B cell (primary cell): ENCODE measurements at regions not wholly inside any gene's neighbourhood (a gene's known extent, or its start where the extent isn't known, plus 50 kb on each side); places are given as distances from the start of the nearest gene placed in this dataset.

Experiments
- ATAC-seq: fragments of 200-7000 bp; cut with Tn5 transposase; one replicate; pipeline ENCODE4 v1.10.0; 2021; ENCODE audit warnings: low read depth, mild to moderate bottlenecking, moderate number of reproducible peaks, moderate library complexity
- CTCF ChIA-PET: fragments of 350-600 bp; sonication (Branson Sonifier 250); formaldehyde crosslinking; loops from one replicate; lab custom pipeline; 2021; ENCODE audit warnings: antibody characterized with exemption, inconsistent platforms; lab: Charles Lee
- POLR2A ChIA-PET: fragments of 350-600 bp; sonication (Branson Sonifier 250); formaldehyde crosslinking; loops from one replicate; lab custom pipeline; 2021; ENCODE audit warnings: antibody characterized with exemption; lab: Charles Lee
- DNase-seq: peaks from one replicate; pipeline ENCODE4 v3.0.0; 2013
- H2AFZ ChIP-seq: 2 replicates; pipeline ENCODE4 v1.6.1; 2012; ENCODE audit warnings: mild to moderate bottlenecking, low read depth, low read length; ENCODE audit not compliant: insufficient read depth, poor library complexity, severe bottlenecking
- H3K27ac ChIP-seq, 2 donors: 1 replicate in 1 of 2; 2 replicates in 1 of 2; pipeline ENCODE4 v1.5.1; 2012 to 2013; ENCODE audit warnings: low read length in 2 of 2, mild to moderate bottlenecking in 2 of 2, moderate library complexity in 1 of 2
- H3K27me3 ChIP-seq, 4 experiments: fragments of 200-600 bp in 1 of 4; sonication (generic) in 1 of 4; replicated peaks in 1 of 4; 1 replicate in 2 of 4; 2 replicates in 2 of 4; pipeline versions ENCODE4 v1.6.1 to v1.7.0; 2013 to 2016; ENCODE audit warnings: low read length in 3 of 4, mild to moderate bottlenecking in 2 of 4, mixed read lengths in 1 of 4, moderate library complexity in 1 of 4; ENCODE audit not compliant: insufficient read depth in 4 of 4, control insufficient read depth in 3 of 4; ENCODE audit errors: control extremely low read depth in 1 of 4
- H3K36me3 ChIP-seq, 2 experiments: replicated peaks in 1 of 2; 1 replicate in 1 of 2; 2 replicates in 1 of 2; pipeline versions ENCODE4 v1.6.1 to v1.7.1; 2013; ENCODE audit warnings: low read length in 1 of 2; ENCODE audit not compliant: insufficient read depth in 2 of 2, control insufficient read depth in 1 of 2; ENCODE audit errors: control extremely low read depth in 1 of 2, extremely low read depth in 1 of 2
- H3K4me1 ChIP-seq, 2 donors: fragments of 200-600 bp in 1 of 2; sonication (generic) in 1 of 2; 1 replicate in 1 of 2; 2 replicates in 1 of 2; pipeline versions ENCODE4 v1.5.1 to v1.6.1; 2013 to 2017; ENCODE audit warnings: low read length in 2 of 2; ENCODE audit not compliant: control insufficient read depth in 2 of 2, insufficient read depth in 2 of 2
- H3K4me2 ChIP-seq: replicated peaks from 2 replicates; pipeline ENCODE3; 2012; ENCODE audit warnings: mild to moderate bottlenecking, low read depth, low read length; ENCODE audit not compliant: poor library complexity, severe bottlenecking
- H3K4me3 ChIP-seq, 5 experiments: fragments of 200-600 bp in 1 of 5; sonication (generic) in 1 of 5; 1 replicate in 3 of 5; 2 replicates in 2 of 5; pipeline versions ENCODE4 v1.5.1 to v1.7.0; 2011 to 2016; ENCODE audit warnings: low read length in 4 of 5, mild to moderate bottlenecking in 4 of 5, low read depth in 2 of 5, control low read depth in 1 of 5, moderate library complexity in 1 of 5; ENCODE audit not compliant: insufficient read depth in 1 of 5; ENCODE audit errors: control extremely low read depth in 1 of 5, extremely low read depth in 1 of 5
- H3K79me2 ChIP-seq: fragments of 200-600 bp; sonication (generic); one replicate; pipeline ENCODE4 v1.6.0; 2016; ENCODE audit warnings: low read length; ENCODE audit not compliant: control insufficient read depth, insufficient read depth
- H3K9ac ChIP-seq: fragments of 200-600 bp; sonication (generic); 2 replicates; pipeline ENCODE4 v1.6.1; 2017; ENCODE audit warnings: mild to moderate bottlenecking, low read length, moderate library complexity
- H3K9me3 ChIP-seq, 3 donors: one replicate each; pipeline versions ENCODE4 v1.6.1 to v1.7.1; 2013; ENCODE audit warnings: low read length in 2 of 3; ENCODE audit not compliant: control insufficient read depth in 2 of 3, insufficient read depth in 1 of 3; ENCODE audit errors: control extremely low read depth in 1 of 3
- H4K20me1 ChIP-seq: 2 replicates; pipeline ENCODE4 v1.6.0; 2012; ENCODE audit warnings: mild to moderate bottlenecking, low read length; ENCODE audit not compliant: insufficient read depth, control insufficient read depth, poor library complexity, severe bottlenecking
- H3K27ac Mint-ChIP-seq: one replicate; pipeline ENCODE4 v1.8.0; 2021; ENCODE audit warnings: mixed read lengths
- H3K27me3 Mint-ChIP-seq: one replicate; pipeline ENCODE4 v1.8.0; 2021; ENCODE audit warnings: mixed read lengths
- H3K4me1 Mint-ChIP-seq: one replicate; pipeline ENCODE4 v1.8.0; 2021; ENCODE audit warnings: mixed read lengths
- H3K4me3 Mint-ChIP-seq: one replicate; pipeline ENCODE4 v1.8.0; 2021; ENCODE audit warnings: mixed read lengths
- H3K9me3 Mint-ChIP-seq: one replicate; pipeline ENCODE4 v1.8.0; 2022; ENCODE audit warnings: mixed read lengths; ENCODE audit not compliant: insufficient read depth
- CTCF ChIP-seq: fragments of 200-600 bp; IDR thresholded peaks from one replicate; pipeline ENCODE4 v1.8.0; 2022; ENCODE audit warnings: antibody characterized with exemption, mild to moderate bottlenecking
- EZH2 ChIP-seq: IDR thresholded peaks from 2 replicates; pipeline ENCODE4 v1.6.1; 2012; ENCODE audit warnings: borderline replicate concordance, low read depth, mild to moderate bottlenecking, moderate library complexity, low read length; ENCODE audit not compliant: insufficient read depth, poor library complexity, severe bottlenecking
- WGBS: methylation state at CpG from one replicate; pipeline ENCODE4 v1.1.5; 2013; ENCODE audit warnings: missing lambda C conversion rate; ENCODE audit not compliant: insufficient coverage; 5-methylcytosine and 5-hydroxymethylcytosine counted together
- intact Hi-C: fragments of 100-400 bp; cut with micrococcal nuclease; formaldehyde crosslinking; loops from one replicate; pipeline ENCODE4 v1.10.0; 2022

GRCh38 chr5:2201011-2201410 lies 318.3 kb upstream of the IRX4 start:
- TF ChIP-seq EZH2 (no peak), CTCF (no peak)
- Mint-ChIP-seq H3K27ac (no peak overlapping the region), H3K4me1 (no peaks in the 10 kb centered on the region), H3K27me3 (peaks cover 7% of the 10 kb centered on the region), H3K9me3 (no peaks in the 10 kb centered on the region), H3K4me3 (no peak overlapping the region)
- Histone ChIP-seq H3K36me3 (no peaks in the 10 kb centered on the region), H3K4me2 (no peak overlapping the region), H3K9ac (no peak overlapping the region), H4K20me1 (no peaks in the 10 kb centered on the region), H3K4me1 (no peaks in the 10 kb centered on the region), H3K4me3 (no peak overlapping the region), H3K27me3 (no peaks in the 10 kb centered on the region), H2AFZ (no peak overlapping the region), H3K79me2 (no peaks in the 10 kb centered on the region), H3K9me3 (peaks cover 0 to 32% (median 0%) of the 10 kb centered on the region in 3 donors), H3K27ac (no peak overlapping the region)
- intact Hi-C loops = no loop called here
- DNase-seq = no peak
- CTCF ChIA-PET = no interaction called here
- no peak for ATAC-seq
- POLR2A ChIA-PET = no interaction called here
- 71% methylated on average over 4 of the region's 5 CpGs for WGBS

DNA sequence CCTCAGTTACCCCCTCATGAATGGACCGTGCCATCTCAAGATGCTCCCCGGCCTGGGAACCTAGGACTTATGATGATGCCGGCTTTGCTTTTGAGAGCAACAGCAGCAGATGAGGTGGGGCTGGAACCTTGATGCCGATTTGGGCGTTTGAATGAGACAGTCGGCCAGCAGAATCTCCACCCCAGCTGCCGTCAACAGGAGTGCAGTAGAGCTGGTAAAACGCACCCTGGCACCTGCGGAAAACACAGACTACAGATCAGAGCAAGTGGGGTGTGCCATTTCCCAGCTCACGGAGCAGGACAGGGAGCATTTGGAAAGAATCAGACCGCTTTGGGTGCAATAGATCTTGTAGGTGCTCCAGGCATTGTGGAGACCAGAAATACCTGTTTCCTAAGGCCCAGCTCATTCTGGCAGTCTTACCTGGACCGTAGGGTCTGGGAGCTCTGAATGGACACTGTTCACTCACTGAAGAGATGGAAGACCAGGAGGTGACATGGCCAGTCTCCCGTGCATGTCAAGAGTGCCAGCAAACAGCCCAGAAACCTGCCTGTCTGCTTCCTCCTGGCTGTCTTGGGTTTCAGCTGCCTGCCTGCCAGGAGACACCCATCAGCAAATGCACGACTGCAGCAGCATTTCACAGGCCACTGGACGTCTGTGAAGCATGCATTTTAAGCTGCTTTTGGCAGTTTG lies 317.7 kb upstream of the IRX4 start:
- no peaks in the 10 kb centered on the region for H4K20me1 ChIP-seq
- POLR2A ChIA-PET = no interaction called here
- CTCF ChIA-PET = no interaction called here
- H3K9ac ChIP-seq = no peak overlapping the region
- Mint-ChIP-seq H3K4me3 (no peak overlapping the region), H3K27ac (no peak overlapping the region), H3K4me1 (no peaks in the 10 kb centered on the region), H3K9me3 (peaks cover 3% of the 10 kb centered on the region), H3K27me3 (peaks cover 7% of the 10 kb centered on the region)
- ATAC-seq (no peak), DNase-seq (no peak)
- no peaks in the 10 kb centered on the region for H3K27me3 ChIP-seq
- no peak overlapping the region for H3K4me3 ChIP-seq
- 78% methylated on average over 15 of the region's 15 CpGs for WGBS
- no peak overlapping the region for H3K27ac ChIP-seq
- no peak overlapping the region for H3K4me2 ChIP-seq
- H3K4me1 ChIP-seq = no peaks in the 10 kb centered on the region
- H3K9me3 ChIP-seq = peaks cover 0 to 26% (median 0%) of the 10 kb centered on the region in 3 donors
- no peak overlapping the region for H2AFZ ChIP-seq
- TF ChIP-seq EZH2 (no peak), CTCF (no peak)
- intact Hi-C loops = no loop called here
- no peaks in the 10 kb centered on the region for H3K79me2 ChIP-seq
- no peaks in the 10 kb centered on the region for H3K36me3 ChIP-seq
